Thyroid gland (tissue), 4 donors: ENCODE measurements at regions not wholly inside any gene's neighbourhood (a gene's known extent, or its start where the extent isn't known, plus 50 kb on each side); places are given as distances from the start of the nearest gene placed in this dataset.

Experiments
- DNase-seq, 2 donors: peaks; one replicate each; pipeline ENCODE4 v3.0.0-alpha.2; 2019
- H3K27ac ChIP-seq, 3 donors: fragments of 200-600 bp; sonication (generic); 1 replicate in 2 of 3; 2 replicates in 1 of 3; pipeline ENCODE4 v1.5.1; 2016 to 2019; ENCODE audit warnings: mild to moderate bottlenecking in 1 of 3, moderate library complexity in 1 of 3
- H3K27me3 ChIP-seq: fragments of 200-600 bp; sonication (generic); one replicate; pipeline ENCODE4 v1.5.1; 2019
- H3K36me3 ChIP-seq, 2 donors: fragments of 200-600 bp; sonication (generic); one replicate each; pipeline ENCODE4 v1.5.1; 2016 to 2019
- H3K4me1 ChIP-seq, 2 donors: fragments of 200-600 bp; sonication (generic); one replicate each; pipeline ENCODE4 v1.5.1; 2017 to 2019
- H3K4me3 ChIP-seq, 3 donors: fragments of 200-600 bp; sonication (generic); replicated peaks in 1 of 3; 1 replicate in 2 of 3; 2 replicates in 1 of 3; pipeline ENCODE4 v1.5.1; 2016; ENCODE audit warnings: mild to moderate bottlenecking in 1 of 3
- H3K9me3 ChIP-seq: fragments of 200-600 bp; sonication (generic); one replicate; pipeline ENCODE4 v1.5.1; 2017
- CTCF ChIP-seq, 6 experiments: fragments of 200-600 bp in 3 of 6; fragments of 450-650 bp in 3 of 6; sonication (generic) in 3 of 6; IDR thresholded peaks; one replicate each; pipeline ENCODE4 v1.5.1; 2016 to 2019; ENCODE audit warnings: antibody characterized with exemption in 6 of 6, mild to moderate bottlenecking in 2 of 6, inconsistent platforms in 1 of 6, moderate library complexity in 1 of 6
- POLR2A ChIP-seq, 2 donors: fragments of 450-650 bp; IDR thresholded peaks; one replicate each; pipeline ENCODE4 v1.6.1; 2017; ENCODE audit warnings: antibody characterized with exemption in 2 of 2, mild to moderate bottlenecking in 2 of 2, moderate library complexity in 1 of 2
- WGBS, 2 donors: methylation state at CpG; one replicate each; pipeline ENCODE4 v1.1.5; 2017; 5-methylcytosine and 5-hydroxymethylcytosine counted together
- intact Hi-C: fragments of 100-400 bp; cut with DNase I; formaldehyde crosslinking; loops from one replicate; pipeline ENCODE4 v1.15.1; 2023

- DNase-seq: no peak
- intact Hi-C loops: no loop called here
- no peaks in the 10 kb centered on the region for H3K9me3 ChIP-seq
Measured at GRCh38 chr21:43321611-43322010, 105.3 kb downstream of the SIK1 start.

GRCh38 chr21:43321111-43321510 is 105.8 kb downstream of the SIK1 start:
- DNase-seq: no peak
- TF ChIP-seq POLR2A (IDR thresholded peaks at IDR 0.05) (no peak), CTCF (IDR thresholded peaks at IDR 0.05) (no peak)
- Histone ChIP-seq H3K4me1 (peaks cover 14 to 23% of the 10 kb centered on the region in 2 donors), H3K4me3 (no peak overlapping the region), H3K27ac (no peak overlapping the region), H3K36me3 (no peaks in the 10 kb centered on the region), H3K9me3 (no peaks in the 10 kb centered on the region), H3K27me3 (no peaks in the 10 kb centered on the region)
- intact Hi-C loops: no loop called here
- 79 to 90% methylated on average over 4 to 5 of the region's 5 CpGs for WGBS, 2 donors

More at GRCh38 chr21:43321611-43322010, 105.3 kb downstream of the SIK1 start:
- Histone ChIP-seq H3K36me3 (no peaks in the 10 kb centered on the region), H3K4me1 (peaks cover 14 to 23% of the 10 kb centered on the region in 2 donors), H3K4me3 (no peak overlapping the region), H3K27me3 (no peaks in the 10 kb centered on the region), H3K27ac (no peak overlapping the region)
- TF ChIP-seq POLR2A (IDR thresholded peaks at IDR 0.05) (no peak), CTCF (IDR thresholded peaks at IDR 0.05) (no peak)
- 89 to 90% methylated on average over 2 to 7 of the region's 9 CpGs for WGBS, 2 donors

GRCh38 chr21:43320526-43320925 is 106.4 kb downstream of the SIK1 start:
- H3K4me3 ChIP-seq: no peak overlapping the region
- no peaks in the 10 kb centered on the region for H3K36me3 ChIP-seq
- intact Hi-C loops: no loop called here
- no peaks in the 10 kb centered on the region for H3K9me3 ChIP-seq
- no peak for TF ChIP-seq POLR2A (IDR thresholded peaks at IDR 0.05)
- TF ChIP-seq CTCF (IDR thresholded peaks at IDR 0.05): no peak
- peaks cover 14 to 23% of the 10 kb centered on the region in 2 donors for H3K4me1 ChIP-seq
- no peaks in the 10 kb centered on the region for H3K27me3 ChIP-seq
- no peak for DNase-seq
- no peak overlapping the region for H3K27ac ChIP-seq
- WGBS, 2 donors: 89 to 93% methylated on average over 3 to 5 of the region's 5 CpGs

- H3K4me3 ChIP-seq: no peak overlapping the region
- WGBS, 2 donors: 63 to 67% methylated on average over 23 to 26 of the region's 32 CpGs
- intact Hi-C loops: no loop called here
- no peak overlapping the region for H3K27ac ChIP-seq
- TF ChIP-seq POLR2A (IDR thresholded peaks at IDR 0.05) (no peak), CTCF (IDR thresholded peaks at IDR 0.05) (no peak)
- no peaks in the 10 kb centered on the region for H3K9me3 ChIP-seq
- H3K4me1 ChIP-seq: peaks cover 14 to 17% of the 10 kb centered on the region in 2 donors
- DNase-seq: no peak
- no peaks in the 10 kb centered on the region for H3K27me3 ChIP-seq
- no peaks in the 10 kb centered on the region for H3K36me3 ChIP-seq
Measured at GRCh38 chr21:43318841-43319781, 107.8 kb downstream of the SIK1 start.

GRCh38 chr21:43318368-43318767 is 108.6 kb downstream of the SIK1 start:
- Histone ChIP-seq H3K36me3 (no peaks in the 10 kb centered on the region), H3K4me1 (peaks cover 8 to 9% of the 10 kb centered on the region in 2 donors), H3K27ac (no peak overlapping the region), H3K9me3 (no peaks in the 10 kb centered on the region), H3K27me3 (no peaks in the 10 kb centered on the region), H3K4me3 (no peak overlapping the region)
- 95 to 98% methylated on average over 7 of the region's 7 CpGs for WGBS, 2 donors
- DNase-seq: no peak
- intact Hi-C loops: no loop called here
- no peak for TF ChIP-seq POLR2A (IDR thresholded peaks at IDR 0.05)
- TF ChIP-seq CTCF (IDR thresholded peaks at IDR 0.05): no peak
